Psoas muscle (tissue), 7 donors: ENCODE measurements at regions not wholly inside any gene's neighbourhood (a gene's known extent, or its start where the extent isn't known, plus 50 kb on each side); places are given as distances from the start of the nearest gene placed in this dataset.

ENCODE experiments used
- ATAC-seq, 4 donors: fragments of 200-7000 bp; cut with Tn5 transposase; one replicate each; pipeline ENCODE4 v1.9.1; 2020; ENCODE audit warnings: moderate library complexity in 3 of 4, mild to moderate bottlenecking in 2 of 4
- DNase-seq, 2 donors: peaks; one replicate each; pipeline ENCODE4 v3.0.0-alpha.2; 2020
- H3K27ac ChIP-seq: fragments of 200-600 bp; one replicate; pipeline ENCODE4 v1.8.0; 2022
- H3K27me3 ChIP-seq, 3 donors: fragments of 200-600 bp in 1 of 3; one replicate each; pipeline versions ENCODE4 v1.6.1 to v1.8.0; 2013 to 2022; ENCODE audit warnings: low read length in 2 of 3, mild to moderate bottlenecking in 2 of 3, moderate library complexity in 1 of 3; ENCODE audit not compliant: insufficient read depth in 3 of 3
- H3K36me3 ChIP-seq, 2 donors: fragments of 200-600 bp in 1 of 2; one replicate each; pipeline versions ENCODE4 v1.6.1 to v1.8.0; 2013 to 2022; ENCODE audit warnings: low read depth in 1 of 2, mild to moderate bottlenecking in 1 of 2, moderate library complexity in 1 of 2; ENCODE audit not compliant: insufficient read depth in 1 of 2
- H3K4me1 ChIP-seq: fragments of 200-600 bp; one replicate; pipeline ENCODE4 v1.8.0; 2022
- H3K4me3 ChIP-seq: fragments of 200-600 bp; one replicate; pipeline ENCODE4 v1.8.0; 2022; ENCODE audit warnings: mild to moderate bottlenecking
- H3K9me3 ChIP-seq: fragments of 200-600 bp; one replicate; pipeline ENCODE4 v1.8.0; 2022
- CTCF ChIP-seq: fragments of 200-600 bp; IDR thresholded peaks from one replicate; pipeline ENCODE4 v1.8.0; 2022; ENCODE audit warnings: antibody characterized with exemption
- WGBS, 3 donors: extraction: QIAGEN DNeasy Blood & Tissue Kit; methylation state at CpG; one replicate each; pipeline versions ENCODE4 v1.1.6 to v1.1.7; 2013; 5-methylcytosine and 5-hydroxymethylcytosine counted together
- intact Hi-C, 2 donors: fragments of 100-400 bp; cut with DNase I; formaldehyde crosslinking; loops; one replicate each; pipeline versions ENCODE4 v1.11.0 to v1.14.2; 2022
- donor health status: healthy with polysubstance abuse.
- donor health status: DM: no; HTN: no; CAD: no; lungs with moderate emphysema.
- donor health status: Bipolar disorder and iron deficiency.
- donor health status: healthy.
- donor health status: DM: yes; HTN: yes; CAD: no.
- donor health status: DM: no; HTN: no; CAD: no.
- donor health status: DM: yes; HTN: yes; CAD: no.

GRCh38 chr6:78513856-78514255 lies 353.5 kb upstream of the IRAK1BP1 start:
- H3K9me3 ChIP-seq = no peaks in the 10 kb centered on the region
- ATAC-seq = no peak

DNA sequence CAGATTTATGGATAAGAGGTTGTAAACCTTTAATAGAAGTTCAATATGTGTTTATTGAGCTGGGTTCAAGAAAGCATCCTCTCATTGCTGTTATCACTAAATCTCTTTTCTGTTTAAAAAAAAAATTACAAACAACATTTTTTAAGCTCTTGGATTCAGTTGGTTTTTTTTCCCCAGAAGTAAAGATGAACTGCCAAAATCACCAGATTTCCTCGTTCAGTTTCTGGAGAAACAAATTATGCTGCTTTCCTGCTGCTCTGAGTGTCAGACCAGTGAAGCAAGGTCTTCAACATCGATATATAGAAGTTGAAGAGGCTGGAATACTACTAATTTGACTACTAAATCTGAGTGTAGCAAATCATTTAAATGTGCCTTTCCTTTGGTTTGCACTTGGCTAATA lies 352.1 kb upstream of the IRAK1BP1 start:
- 47 to 60% (median 50%) methylated on average over 2 of the region's 2 CpGs for WGBS, 3 donors
- Histone ChIP-seq H3K27me3 (no peaks in the 10 kb centered on the region), H3K4me1 (no peaks in the 10 kb centered on the region), H3K4me3 (no peak overlapping the region), H3K27ac (no peak overlapping the region), H3K9me3 (no peaks in the 10 kb centered on the region), H3K36me3 (no peaks in the 10 kb centered on the region)
- intact Hi-C loops = no loop called here
- no peak for ATAC-seq
- DNase-seq = no peak
- TF ChIP-seq CTCF = no peak

More at GRCh38 chr6:78513856-78514255, 353.5 kb upstream of the IRAK1BP1 start:
- no peak overlapping the region for H3K4me3 ChIP-seq
- no peaks in the 10 kb centered on the region for H3K27me3 ChIP-seq
- H3K36me3 ChIP-seq = no peaks in the 10 kb centered on the region
- H3K4me1 ChIP-seq = no peaks in the 10 kb centered on the region
- no peak overlapping the region for H3K27ac ChIP-seq
- 40 to 67% (median 54%) methylated on average over 2 of the region's 2 CpGs for WGBS, 3 donors
- DNase-seq = no peak
- no peak for TF ChIP-seq CTCF
- intact Hi-C loops = no loop called here

- H3K9me3 ChIP-seq = no peaks in the 10 kb centered on the region
- ATAC-seq = no peak
- no peak for TF ChIP-seq CTCF
- no peak overlapping the region for H3K4me3 ChIP-seq
- no peak overlapping the region for H3K27ac ChIP-seq
- no peaks in the 10 kb centered on the region for H3K4me1 ChIP-seq
- WGBS, 3 donors = 18 to 56% (median 36%) methylated on average over 2 of the region's 2 CpGs
- no peak for DNase-seq
- H3K36me3 ChIP-seq = no peaks in the 10 kb centered on the region
- no peaks in the 10 kb centered on the region for H3K27me3 ChIP-seq
- intact Hi-C loops = no loop called here
Measured at GRCh38 chr6:78517399-78517798, 350.0 kb upstream of the IRAK1BP1 start.

DNA sequence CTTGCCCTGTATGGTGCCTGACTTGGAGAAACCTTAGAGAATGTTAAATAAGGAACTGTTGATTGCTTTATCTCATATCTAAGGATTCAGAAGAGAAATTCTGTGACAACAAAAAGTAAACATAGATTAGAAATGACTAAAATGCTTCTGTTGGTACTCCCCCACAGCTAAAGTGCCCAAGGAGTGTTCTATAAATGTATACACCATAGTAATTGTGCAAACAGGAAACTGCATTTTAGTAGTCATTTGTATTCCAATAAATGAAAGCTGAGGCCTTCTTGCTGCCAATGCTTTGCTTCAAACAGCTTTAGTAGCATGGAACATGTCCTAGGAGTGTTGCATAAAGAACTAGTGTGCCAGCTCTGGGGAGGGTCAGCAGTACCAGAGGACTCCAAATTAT lies 343.7 kb upstream of the IRAK1BP1 start:
- no peak overlapping the region for H3K27ac ChIP-seq
- no peaks in the 10 kb centered on the region for H3K36me3 ChIP-seq
- TF ChIP-seq CTCF = no peak
- DNase-seq = no peak
- no peak for ATAC-seq
- no peaks in the 10 kb centered on the region for H3K27me3 ChIP-seq
- no peaks in the 10 kb centered on the region for H3K4me1 ChIP-seq
- H3K9me3 ChIP-seq = no peaks in the 10 kb centered on the region
- no peak overlapping the region for H3K4me3 ChIP-seq
- intact Hi-C loops = no loop called here

GRCh38 chr6:78525976-78526375 lies 341.4 kb upstream of the IRAK1BP1 start:
- DNase-seq (no peak), ATAC-seq (no peak)
- Histone ChIP-seq H3K4me1 (no peaks in the 10 kb centered on the region), H3K9me3 (no peaks in the 10 kb centered on the region), H3K36me3 (no peaks in the 10 kb centered on the region), H3K27me3 (no peaks in the 10 kb centered on the region), H3K27ac (no peak overlapping the region), H3K4me3 (no peak overlapping the region)
- intact Hi-C loops = no loop called here
- 41 to 52% (median 42%) methylated on average over 2 of the region's 2 CpGs for WGBS, 3 donors
- no peak for TF ChIP-seq CTCF
